PC-3 (cell line): ENCODE measurements at regions not wholly inside any gene's neighbourhood (a gene's known extent, or its start where the extent isn't known, plus 50 kb on each side); places are given as distances from the start of the nearest gene placed in this dataset.

ENCODE experiments used
- ATAC-seq: fragments of 200-7000 bp; cut with Tn5 transposase; 2 replicates; pipeline ENCODE4 v1.9.1; 2020; ENCODE audit warnings: mild to moderate bottlenecking, moderate library complexity
- BruUV-seq: library from RNA; stranded (reverse); fragments of 400-500 nt; replicated peaks from 2 replicates; lab custom pipeline; 2021; lab: Mats Ljungman, UMichigan
- CTCF ChIA-PET: fragments of 300-600 bp; sonication (Branson Sonifier 250); formaldehyde crosslinking; loops from one replicate; lab custom pipeline; 2022; ENCODE audit warnings: antibody characterized with exemption; lab: Charles Lee
- POLR2A ChIA-PET: fragments of 300-600 bp; sonication (Branson Sonifier 250); formaldehyde crosslinking; loops from one replicate; lab custom pipeline; 2022; ENCODE audit warnings: antibody characterized with exemption; ENCODE audit not compliant: unreplicated experiment; lab: Charles Lee
- DNase-seq: peaks from one replicate; pipeline ENCODE4 v3.0.0-alpha.2; 2015
- H2AFZ ChIP-seq: fragments of 300-600 bp; sonication (generic); 2 replicates; pipeline ENCODE4 v1.6.0; 2016; ENCODE audit warnings: antibody characterized with exemption, low read length
- H3F3A ChIP-seq: fragments of 300-600 bp; sonication (generic); one replicate; pipeline ENCODE4 v1.6.0; 2017; ENCODE audit warnings: antibody characterized with exemption, low read length, control low read depth, mild to moderate bottlenecking; ENCODE audit not compliant: unreplicated experiment
- H3K27ac ChIP-seq: fragments of 300-600 bp; sonication (generic); 2 replicates; pipeline ENCODE4 v1.5.1; 2016; ENCODE audit warnings: mild to moderate bottlenecking, low read length
- H3K27me3 ChIP-seq: fragments of 300-600 bp; sonication (generic); 2 replicates; pipeline ENCODE4 v1.6.1; 2016; ENCODE audit warnings: low read length, mixed read lengths
- H3K36me3 ChIP-seq: fragments of 300-600 bp; sonication (generic); 2 replicates; pipeline ENCODE4 v1.6.1; 2016; ENCODE audit warnings: low read depth, mixed run types, low read length, mixed read lengths
- H3K4me1 ChIP-seq: fragments of 300-600 bp; sonication (generic); 2 replicates; pipeline ENCODE4 v1.5.1; 2016; ENCODE audit warnings: low read length; ENCODE audit not compliant: insufficient read depth
- H3K4me2 ChIP-seq: fragments of 300-600 bp; sonication (generic); 2 replicates; pipeline ENCODE4 v1.6.0; 2016; ENCODE audit warnings: low read length
- H3K4me3 ChIP-seq: fragments of 300-600 bp; sonication (generic); 2 replicates; pipeline ENCODE4 v1.5.1; 2016; ENCODE audit warnings: mild to moderate bottlenecking, low read length, mixed read lengths
- H3K79me2 ChIP-seq: fragments of 300-600 bp; sonication (generic); 2 replicates; pipeline ENCODE4 v1.6.1; 2017; ENCODE audit warnings: low read length, mixed read lengths
- H3K9ac ChIP-seq: fragments of 300-600 bp; sonication (generic); 2 replicates; pipeline ENCODE4 v1.6.0; 2016; ENCODE audit warnings: mild to moderate bottlenecking, low read length
- H3K9me2 ChIP-seq: fragments of 300-600 bp; sonication (generic); replicated peaks from 2 replicates; pipeline ENCODE4 v1.6.1; 2016; ENCODE audit warnings: mixed run types, low read length, mixed read lengths
- H3K9me3 ChIP-seq: fragments of 300-600 bp; sonication (generic); 2 replicates; pipeline ENCODE4 v1.6.1; 2016; ENCODE audit warnings: low read length, mixed read lengths
- H4K20me1 ChIP-seq: fragments of 300-600 bp; sonication (generic); 2 replicates; pipeline ENCODE4 v1.6.1; 2016; ENCODE audit warnings: low read length, mixed read lengths
- EZH2 ChIP-seq: fragments of 300-600 bp; sonication (generic); IDR thresholded peaks from one replicate; pipeline ENCODE4 v1.6.1; 2017; ENCODE audit warnings: antibody characterized with exemption, mild to moderate bottlenecking, low read length; ENCODE audit not compliant: unreplicated experiment
- EZH2phosphoT487 ChIP-seq: fragments of 300-600 bp; sonication (generic); IDR thresholded peaks from 2 replicates; pipeline ENCODE4 v1.6.1; 2018; ENCODE audit warnings: mild to moderate bottlenecking, antibody characterized with exemption, low read length, borderline replicate concordance
- intact Hi-C: fragments of 100-400 bp; cut with micrococcal nuclease; formaldehyde crosslinking; loops from 2 replicates; pipeline ENCODE4 v1.9.0; 2023
- TF ChIP-seq, protein P1 (sequence below): fragments of 300-600 bp; sonication (generic); conservative IDR thresholded peaks from 2 replicates; pipeline ENCODE4 v1.5.1; 2017; ENCODE audit warnings: antibody characterized with exemption, low read depth, mild to moderate bottlenecking, low read length

DNA sequence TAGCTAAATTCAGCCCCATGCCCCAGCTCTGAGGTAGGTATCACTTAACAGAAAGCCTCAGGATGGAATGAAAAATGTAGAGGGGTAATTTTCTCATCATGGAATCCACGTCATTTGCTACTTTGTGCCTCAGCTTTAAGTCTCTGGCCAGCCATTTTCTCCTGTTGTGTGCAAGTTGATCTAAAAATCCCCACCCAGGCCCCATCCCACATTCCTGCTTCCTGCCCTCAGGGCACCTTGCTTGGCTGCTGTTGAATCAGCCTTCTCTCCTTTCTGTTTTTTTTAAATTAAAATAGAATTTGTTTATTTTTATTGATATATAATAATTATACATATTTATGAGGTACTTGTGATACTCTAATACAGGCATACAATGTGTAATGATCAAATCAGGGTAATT lies 179.9 kb upstream of the TSHZ3 start:
- no peaks in the 10 kb centered on the region for H3F3A ChIP-seq
- H3K4me1 ChIP-seq, result no peaks in the 10 kb centered on the region
- ChIA-PET CTCF (no interaction called here), POLR2A (no interaction called here)
- H2AFZ ChIP-seq, result no peak overlapping the region
- no peak for ATAC-seq
- DNase-seq, result no peak
- no peak overlapping the region for H3K27ac ChIP-seq
- no peak overlapping the region for H3K9ac ChIP-seq
- H3K4me3 ChIP-seq, result no peak overlapping the region
- no peak overlapping the region for H3K4me2 ChIP-seq
- no peaks in the 10 kb centered on the region for H3K36me3 ChIP-seq
- intact Hi-C loops, result no loop called here
- H4K20me1 ChIP-seq, result no peaks in the 10 kb centered on the region
- H3K9me3 ChIP-seq, result no peaks in the 10 kb centered on the region
- TF ChIP-seq, protein P1, sequence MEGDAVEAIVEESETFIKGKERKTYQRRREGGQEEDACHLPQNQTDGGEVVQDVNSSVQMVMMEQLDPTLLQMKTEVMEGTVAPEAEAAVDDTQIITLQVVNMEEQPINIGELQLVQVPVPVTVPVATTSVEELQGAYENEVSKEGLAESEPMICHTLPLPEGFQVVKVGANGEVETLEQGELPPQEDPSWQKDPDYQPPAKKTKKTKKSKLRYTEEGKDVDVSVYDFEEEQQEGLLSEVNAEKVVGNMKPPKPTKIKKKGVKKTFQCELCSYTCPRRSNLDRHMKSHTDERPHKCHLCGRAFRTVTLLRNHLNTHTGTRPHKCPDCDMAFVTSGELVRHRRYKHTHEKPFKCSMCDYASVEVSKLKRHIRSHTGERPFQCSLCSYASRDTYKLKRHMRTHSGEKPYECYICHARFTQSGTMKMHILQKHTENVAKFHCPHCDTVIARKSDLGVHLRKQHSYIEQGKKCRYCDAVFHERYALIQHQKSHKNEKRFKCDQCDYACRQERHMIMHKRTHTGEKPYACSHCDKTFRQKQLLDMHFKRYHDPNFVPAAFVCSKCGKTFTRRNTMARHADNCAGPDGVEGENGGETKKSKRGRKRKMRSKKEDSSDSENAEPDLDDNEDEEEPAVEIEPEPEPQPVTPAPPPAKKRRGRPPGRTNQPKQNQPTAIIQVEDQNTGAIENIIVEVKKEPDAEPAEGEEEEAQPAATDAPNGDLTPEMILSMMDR, result no peak
- TF ChIP-seq EZH2, result no peak
- no peak for TF ChIP-seq EZH2phosphoT487
- H3K9me2 ChIP-seq, result no peaks in the 10 kb centered on the region
- no peaks in the 10 kb centered on the region for H3K27me3 ChIP-seq
- no TSS peak for BruUV-seq
- no peaks in the 10 kb centered on the region for H3K79me2 ChIP-seq

GRCh38 chr19:31530781-31531180 lies 181.5 kb upstream of the TSHZ3 start:
- ChIA-PET POLR2A (no interaction called here), CTCF (no interaction called here)
- Histone ChIP-seq H3K9ac (no peak overlapping the region), H4K20me1 (no peaks in the 10 kb centered on the region), H2AFZ (no peak overlapping the region), H3F3A (no peaks in the 10 kb centered on the region), H3K9me3 (no peaks in the 10 kb centered on the region), H3K27me3 (no peaks in the 10 kb centered on the region), H3K27ac (no peak overlapping the region), H3K79me2 (no peaks in the 10 kb centered on the region), H3K4me2 (no peak overlapping the region), H3K9me2 (no peaks in the 10 kb centered on the region), H3K4me1 (no peaks in the 10 kb centered on the region), H3K4me3 (no peak overlapping the region), H3K36me3 (no peaks in the 10 kb centered on the region)
- ATAC-seq, result no peak
- intact Hi-C loops, result no loop called here
- no TSS peak for BruUV-seq
- DNase-seq, result no peak
- TF ChIP-seq, protein P1, result no peak
- no peak for TF ChIP-seq EZH2phosphoT487
- TF ChIP-seq EZH2, result no peak

GRCh38 chr19:31531326-31531725 lies 182.1 kb upstream of the TSHZ3 start:
- Histone ChIP-seq H3K9me2 (no peaks in the 10 kb centered on the region), H2AFZ (no peak overlapping the region), H3K9me3 (no peaks in the 10 kb centered on the region), H3K79me2 (no peaks in the 10 kb centered on the region), H3K36me3 (no peaks in the 10 kb centered on the region), H3F3A (no peaks in the 10 kb centered on the region), H3K9ac (no peak overlapping the region), H3K4me1 (no peaks in the 10 kb centered on the region), H4K20me1 (no peaks in the 10 kb centered on the region), H3K27ac (no peak overlapping the region), H3K4me2 (no peak overlapping the region), H3K27me3 (no peaks in the 10 kb centered on the region), H3K4me3 (no peak overlapping the region)
- POLR2A ChIA-PET, result no interaction called here
- CTCF ChIA-PET, result no interaction called here
- no peak for TF ChIP-seq EZH2
- TF ChIP-seq EZH2phosphoT487, result no peak
- TF ChIP-seq, protein P1, result no peak
- ATAC-seq, result no peak
- no TSS peak for BruUV-seq
- no peak for DNase-seq
- intact Hi-C loops, result no loop called here
